Hematopoietic multipotent progenitor cell treated with erythropoietin and hydrocortisone succinate and interleukin-3 and kit ligand, for 15 days (in vitro differentiated cells): ENCODE measurements at regions not wholly inside any gene's neighbourhood (a gene's known extent, or its start where the extent isn't known, plus 50 kb on each side); places are given as distances from the start of the nearest gene placed in this dataset.
"Not testable (repeated sequence)": the region's sequence is repeated elsewhere in the genome, so short reads cannot be mapped to it uniquely, and the experiment has no call there.

Experiments
- DNase-seq: peaks from one replicate; pipeline ENCODE4 v3.0.0-alpha.2; 2015; ENCODE audit warnings: low spot score

DNA sequence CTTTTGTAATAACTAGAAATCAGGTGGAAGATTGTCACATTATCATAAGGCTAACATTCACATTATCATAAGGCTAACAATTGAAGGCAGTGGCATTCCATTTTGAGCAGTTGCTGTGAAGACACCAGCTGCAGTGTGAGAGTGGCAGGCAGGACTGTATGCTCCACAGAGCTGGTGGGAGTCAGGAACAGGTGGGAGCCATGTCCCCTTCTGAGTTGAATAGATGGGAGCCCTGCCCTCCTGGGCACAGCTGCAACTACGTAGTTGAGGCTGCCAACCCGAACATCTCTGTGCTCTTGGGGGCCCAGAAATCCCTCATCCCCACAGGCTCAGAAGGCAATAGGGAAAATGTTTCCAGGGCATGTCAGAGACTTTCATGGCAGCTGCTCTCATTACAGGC is 1627.6 kb downstream of the SI start:
- DNase-seq, result no peak

DNA sequence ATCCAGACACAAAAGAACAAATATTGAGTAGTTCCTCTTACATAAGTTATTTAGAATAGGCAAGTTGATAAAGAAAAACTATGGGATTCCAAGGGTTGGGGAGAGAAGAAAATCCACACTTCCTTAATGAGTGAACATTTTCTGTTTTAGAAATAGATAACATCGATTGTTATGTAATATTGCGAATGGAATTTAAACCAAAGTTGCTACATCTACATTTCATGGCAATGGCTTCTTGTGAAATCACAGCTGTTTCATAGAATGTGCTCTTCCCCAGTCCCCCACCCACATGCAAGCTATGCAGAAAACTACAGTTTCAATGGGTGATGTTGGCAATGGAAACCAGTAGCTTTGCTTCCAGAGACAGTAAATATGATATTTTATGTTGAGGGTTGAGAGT is 1639.5 kb downstream of the SI start:
- DNase-seq, result no peak

DNA sequence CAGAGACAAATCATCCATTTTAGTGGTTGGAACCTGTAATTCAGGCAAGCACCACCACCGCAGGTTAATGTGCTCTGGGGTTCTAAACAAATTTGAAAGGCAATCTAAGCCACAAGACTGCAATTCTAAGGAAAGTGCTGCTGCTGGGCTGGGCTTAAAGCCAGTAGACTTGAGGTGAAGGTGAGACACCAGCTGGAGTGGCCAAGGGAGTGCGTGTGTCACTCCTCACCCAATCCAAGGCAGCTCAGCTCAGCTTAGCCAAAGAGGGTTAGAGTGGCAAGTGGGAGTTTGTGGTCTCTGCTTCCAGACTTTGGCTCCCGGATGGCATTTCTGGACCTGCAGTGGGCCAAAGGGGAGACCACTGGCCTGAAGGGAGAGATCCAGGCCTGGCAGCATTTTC is 1655.6 kb downstream of the SI start:
- DNase-seq, result no peak

DNA sequence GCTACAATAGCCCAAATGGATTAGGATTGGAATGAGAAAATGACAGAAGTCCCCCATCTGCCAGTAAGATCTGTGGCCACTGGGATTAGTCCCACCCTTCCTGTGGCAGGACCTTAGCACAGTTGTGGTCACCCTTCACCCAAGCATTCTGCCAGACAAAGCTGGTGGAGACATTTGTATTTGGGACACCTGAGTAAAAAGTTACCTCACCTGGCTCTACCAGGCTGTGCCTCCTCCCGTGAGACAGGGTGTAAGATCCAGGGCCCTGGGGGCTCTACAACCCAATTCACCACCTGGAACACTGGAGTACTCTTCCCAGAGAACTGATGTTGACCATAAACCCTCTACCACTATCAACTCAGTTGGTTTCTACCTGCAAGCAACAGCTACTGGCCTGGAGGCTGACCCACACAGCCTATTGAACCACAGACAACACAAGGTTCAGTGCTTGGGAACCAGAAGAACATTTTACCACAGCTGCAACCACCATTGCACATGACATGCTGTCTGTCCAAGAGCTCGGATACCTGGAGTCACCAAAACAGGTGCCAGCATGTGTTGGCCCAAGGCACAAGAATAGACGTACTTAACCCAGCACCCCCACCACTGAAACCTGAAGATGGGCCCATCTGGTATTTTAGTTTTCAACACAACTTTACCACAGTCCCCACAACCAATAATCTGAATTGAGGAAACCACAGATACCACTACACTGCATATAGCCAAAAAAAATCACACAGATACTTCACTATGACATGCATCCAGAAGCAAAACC is 1686.7 kb downstream of the SI start:
- DNase-seq, result no peak

DNA sequence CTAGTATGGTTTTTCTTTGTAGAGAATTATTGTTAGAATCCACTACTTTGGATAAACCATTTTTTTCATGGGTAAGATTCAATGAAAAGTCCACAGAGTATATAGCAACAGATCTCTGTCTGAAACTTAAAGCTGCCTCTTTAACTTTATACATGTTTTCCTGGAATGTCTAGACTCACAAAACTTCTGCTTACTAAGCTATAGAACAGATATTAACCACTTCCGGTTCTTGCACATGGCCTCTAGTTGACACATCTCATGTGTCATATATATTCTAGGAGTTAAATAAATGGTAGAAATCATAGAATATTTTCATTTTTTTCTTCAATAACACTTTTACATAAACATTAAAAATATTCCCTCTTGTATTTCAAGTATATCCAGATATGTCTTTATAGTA is 1693.9 kb downstream of the SI start:
- DNase-seq, result no peak

DNA sequence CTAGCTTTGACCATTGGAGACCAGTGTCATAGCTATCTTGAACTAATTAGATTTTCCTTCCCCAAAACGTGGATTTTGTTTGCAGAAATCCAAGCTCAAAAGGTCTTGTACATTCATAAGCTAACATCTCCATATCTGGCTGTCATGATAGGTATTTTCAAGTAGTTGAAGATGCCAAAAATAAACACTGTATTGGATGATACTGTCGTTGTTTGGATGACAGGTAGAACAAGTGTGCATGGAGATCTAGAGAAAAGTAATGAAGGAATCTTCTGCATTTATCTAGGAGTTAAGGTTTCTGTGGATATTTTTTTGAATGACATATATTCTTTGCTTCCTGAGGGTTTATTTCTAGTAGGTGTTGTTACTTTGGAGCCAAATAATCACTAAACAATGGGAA is 1696.1 kb downstream of the SI start:
- no peak for DNase-seq

DNA sequence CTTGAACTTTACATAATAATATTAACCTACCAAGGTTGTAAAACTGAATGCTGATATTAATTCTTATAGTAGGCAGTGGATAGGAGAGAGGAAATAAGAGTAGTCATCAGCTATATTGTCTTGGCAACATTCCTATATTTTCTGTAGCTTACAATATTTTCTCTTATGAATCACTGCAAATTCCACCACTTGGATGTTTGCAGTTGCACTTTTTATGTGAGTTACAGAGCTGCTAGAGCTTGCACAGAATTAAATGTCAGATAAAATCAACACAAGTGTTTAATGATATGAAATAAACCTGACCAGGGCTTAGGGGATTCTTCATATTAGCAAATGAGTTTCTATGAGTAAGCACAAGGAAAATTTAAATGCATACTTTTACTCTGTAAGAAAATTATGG is 1710.1 kb downstream of the SI start:
- DNase-seq, result no peak

DNA sequence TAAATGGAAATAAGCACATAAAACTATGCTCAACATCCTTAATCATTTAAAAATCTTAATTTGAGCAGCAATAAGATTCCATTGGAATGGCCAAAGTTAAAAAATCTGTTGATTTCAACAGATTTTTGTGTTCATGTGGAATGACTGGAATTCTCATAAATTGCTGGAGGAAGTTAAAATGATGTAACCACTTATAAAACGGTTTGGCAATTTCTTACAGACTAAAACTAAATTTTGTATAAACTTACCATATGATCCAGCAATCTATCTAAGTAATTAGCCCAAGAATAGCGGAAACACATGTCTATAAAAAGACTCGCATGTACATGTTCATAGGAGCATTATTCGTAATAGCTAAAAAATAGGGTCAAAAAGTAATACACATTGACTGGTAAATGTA is 1713.6 kb downstream of the SI start:
- DNase-seq, result no peak

DNA sequence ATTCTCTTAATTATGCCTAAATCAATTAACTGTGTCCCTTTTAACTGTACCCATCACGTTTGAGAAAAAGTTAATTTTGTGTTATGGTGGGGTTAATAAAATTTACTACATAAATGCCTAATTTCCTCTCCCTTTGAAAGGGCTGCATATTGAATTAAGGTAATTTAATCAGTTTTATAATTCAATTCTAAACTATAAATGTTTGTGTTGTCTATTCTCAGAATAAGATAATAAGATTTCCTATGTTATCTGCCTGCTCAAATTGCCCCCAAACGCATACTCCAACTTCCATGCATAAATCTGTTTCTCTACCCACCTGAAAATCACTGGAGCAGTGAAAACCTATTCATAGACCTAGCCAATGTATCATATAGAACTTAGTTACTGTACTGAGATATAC is 1716.1 kb downstream of the SI start:
- DNase-seq, result no peak

DNA sequence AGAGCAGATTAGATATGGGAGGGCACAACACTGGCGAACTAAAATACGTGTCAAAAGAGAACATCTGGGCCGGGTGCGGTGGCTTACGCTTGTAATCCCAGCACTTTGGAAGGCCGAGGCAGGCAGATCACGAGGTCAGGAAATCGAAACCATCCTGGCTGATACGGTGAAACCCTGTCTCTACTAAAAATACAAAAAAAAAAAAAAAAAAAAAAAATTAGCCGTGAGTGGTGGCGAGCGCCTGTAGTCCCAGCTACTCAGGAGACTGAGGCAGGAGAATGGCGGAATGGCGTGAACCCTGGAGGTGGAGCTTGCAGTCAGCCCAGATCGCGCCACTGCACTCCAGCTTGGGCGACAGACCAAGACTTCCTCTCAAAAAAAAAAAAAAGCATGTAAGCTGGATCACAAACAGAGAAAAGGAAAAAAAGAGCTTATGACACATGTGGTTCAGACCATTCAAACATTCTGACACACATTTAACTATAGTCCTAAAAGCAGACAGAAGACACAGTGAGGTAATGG is 1716.9 kb downstream of the SI start:
- not testable (repeated sequence) for DNase-seq

DNA sequence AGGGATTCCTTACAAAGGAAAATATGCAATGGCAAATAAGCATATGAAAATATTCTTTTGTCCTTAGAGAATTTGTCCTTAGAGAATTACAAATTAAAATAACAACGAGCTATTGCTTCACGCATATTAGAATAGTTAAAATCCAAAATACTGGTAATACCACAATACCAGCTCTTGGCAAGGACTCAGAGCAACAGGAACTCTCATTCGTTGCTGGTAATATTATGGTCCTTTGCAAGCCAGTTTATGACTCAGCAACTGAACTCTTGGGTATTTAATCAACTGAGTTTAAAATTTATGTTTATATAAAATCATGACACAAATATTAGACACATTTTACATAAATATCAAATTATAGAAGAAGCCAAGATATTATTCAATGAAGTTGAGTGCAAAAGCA is 1730.4 kb downstream of the SI start:
- DNase-seq, result no peak

DNA sequence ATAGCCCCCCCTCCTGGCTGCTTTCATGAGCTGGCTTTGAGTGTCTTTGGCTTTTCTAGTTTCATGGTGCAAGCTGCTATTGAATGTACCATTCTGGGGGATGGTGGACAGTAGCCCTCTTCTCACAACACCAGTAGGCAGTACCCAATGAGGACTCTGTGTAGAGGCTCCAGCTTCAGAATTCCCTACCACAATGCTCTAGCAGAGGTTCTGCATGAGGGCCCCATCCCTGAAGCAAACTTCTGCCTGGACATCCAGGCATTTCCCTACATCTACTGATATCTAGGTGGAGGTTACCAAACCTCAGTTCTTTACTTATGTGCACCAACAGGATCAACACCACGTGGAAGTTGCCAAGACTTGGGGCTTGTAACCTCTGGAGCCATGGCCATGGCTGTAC is 1742.9 kb downstream of the SI start:
- no peak for DNase-seq

DNA sequence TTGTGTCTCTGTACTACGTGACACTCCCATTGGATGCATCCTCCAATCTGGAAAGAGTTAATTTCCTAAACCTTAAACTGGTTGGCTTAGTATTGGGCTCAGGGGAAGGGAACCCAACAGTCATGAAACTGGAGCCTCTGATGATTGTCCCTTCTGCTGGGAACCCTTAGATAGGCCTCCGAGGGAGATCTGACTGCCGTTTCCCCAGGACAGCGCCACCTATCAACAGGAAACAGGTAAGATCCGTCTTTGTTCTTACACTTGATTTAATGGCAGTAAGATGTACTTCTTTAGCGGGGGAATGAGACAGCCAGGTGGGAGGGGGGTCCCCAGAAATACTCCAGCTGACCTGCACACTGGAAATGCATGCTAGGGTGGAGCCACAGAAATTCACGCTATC is 1749.6 kb downstream of the SI start:
- DNase-seq, result no peak

DNA sequence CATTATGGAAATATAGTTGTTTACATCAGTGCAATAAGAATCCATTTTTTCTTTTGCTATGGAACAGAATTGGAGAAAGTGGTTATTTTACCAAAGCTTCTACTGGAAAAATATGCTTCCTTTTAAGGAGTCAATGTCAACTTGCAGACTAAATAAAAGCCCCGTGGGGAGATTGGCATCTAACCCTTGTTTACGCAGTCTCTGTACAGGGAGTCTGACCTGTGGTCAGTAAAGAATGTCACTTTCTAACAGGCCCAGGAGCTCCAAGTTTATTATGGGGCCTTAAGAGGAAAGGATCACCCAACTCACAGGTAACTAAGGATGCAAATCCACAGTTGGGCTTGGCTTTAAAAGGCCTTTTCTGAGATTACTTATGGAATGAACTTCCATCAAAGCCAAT is 1751.2 kb downstream of the SI start:
- DNase-seq, result no peak

DNA sequence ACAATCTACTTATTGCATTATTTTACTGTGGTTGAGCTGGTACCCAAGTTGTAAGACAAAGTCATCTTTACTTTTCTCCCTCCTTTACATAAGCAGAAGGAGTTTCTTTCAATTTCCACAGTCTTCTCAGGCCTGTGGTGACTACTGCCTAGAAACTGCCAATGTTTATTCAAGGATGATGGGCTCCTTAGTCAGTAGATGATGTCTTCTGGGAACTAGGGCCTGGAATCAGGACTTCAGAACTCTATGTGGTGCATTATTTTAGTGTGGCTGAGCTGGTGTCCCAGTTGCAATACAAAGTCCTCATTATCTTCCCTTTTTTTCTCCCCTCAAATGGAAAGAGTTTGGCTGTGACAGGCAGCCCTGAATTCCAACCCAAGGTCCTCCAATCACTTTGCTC is 1762.5 kb downstream of the SI start:
- DNase-seq, result no peak

DNA sequence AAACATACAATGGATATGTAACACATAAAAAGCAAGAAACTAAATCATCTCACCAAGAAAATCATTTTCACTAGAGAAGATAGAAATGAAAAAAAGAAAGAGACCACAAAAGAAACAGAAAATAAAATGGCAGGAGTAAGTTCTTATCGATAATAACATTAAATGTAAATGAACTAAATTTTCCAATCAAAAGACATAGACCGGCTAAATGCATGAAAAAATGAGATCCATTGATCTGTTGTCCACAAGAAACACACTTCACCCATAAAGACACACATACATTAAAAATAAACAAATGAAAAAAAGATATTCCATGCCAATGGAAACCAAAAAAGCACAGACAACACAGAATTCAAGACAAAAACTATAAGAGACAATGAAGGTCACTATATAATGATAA is 1771.9 kb downstream of the SI start:
- DNase-seq, result no peak

DNA sequence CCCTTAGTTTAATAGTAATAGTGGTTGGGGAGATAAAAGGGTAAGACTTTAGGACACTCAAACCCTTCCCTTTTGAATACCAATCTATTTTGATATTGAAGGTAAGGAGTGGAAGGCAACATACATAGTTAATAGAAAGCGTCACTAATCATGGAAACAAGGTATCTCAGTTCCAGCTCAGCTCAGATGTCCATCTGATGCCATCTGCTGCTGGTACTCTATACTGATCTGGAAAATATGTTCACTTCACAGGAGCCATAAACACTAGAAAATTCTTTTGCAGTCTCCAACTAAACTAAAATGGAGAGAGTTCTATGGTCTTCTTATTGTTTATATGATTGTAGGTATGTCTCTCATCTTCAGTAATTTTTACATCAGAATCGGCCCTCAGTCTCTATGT is 1777.1 kb downstream of the OTOL1 start:
- DNase-seq, result no peak

DNA sequence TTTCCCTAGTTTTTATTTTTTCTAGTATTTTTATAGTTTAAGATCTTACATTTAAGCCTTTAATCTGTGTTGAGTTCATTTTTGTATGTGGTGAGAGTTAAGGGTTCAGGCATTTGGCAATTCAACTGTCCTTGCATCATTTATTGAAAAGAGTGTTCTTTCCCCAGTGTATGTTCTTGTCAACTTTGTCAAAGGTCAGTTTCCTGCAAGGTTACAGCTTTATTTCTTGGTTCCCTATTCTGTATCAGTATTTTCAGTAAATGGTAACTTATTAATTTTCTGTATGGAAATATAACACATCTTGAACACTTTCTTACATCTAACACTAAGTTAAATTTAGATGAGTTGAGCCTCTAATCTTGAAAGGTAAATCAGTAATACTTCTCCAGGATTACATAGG is 1770.1 kb downstream of the OTOL1 start:
- DNase-seq, result no peak

DNA sequence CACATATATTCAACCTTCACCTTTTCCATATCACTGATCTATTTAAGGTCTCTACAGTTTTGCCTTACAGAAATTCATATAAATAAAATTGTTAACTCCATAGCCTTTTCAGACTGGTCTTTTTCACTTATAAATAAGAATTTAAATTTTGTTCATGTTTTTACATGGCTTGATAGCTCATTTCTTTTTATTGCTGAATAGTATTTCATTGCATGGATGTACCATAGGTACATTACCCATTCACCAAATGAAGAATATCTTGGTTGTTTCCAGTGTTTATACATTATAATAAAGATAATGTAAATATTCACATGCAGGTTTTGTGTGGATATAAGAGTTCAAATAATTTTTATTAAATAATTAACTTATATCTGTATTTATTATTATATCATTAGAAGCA is 1765.0 kb downstream of the OTOL1 start:
- DNase-seq, result no peak

DNA sequence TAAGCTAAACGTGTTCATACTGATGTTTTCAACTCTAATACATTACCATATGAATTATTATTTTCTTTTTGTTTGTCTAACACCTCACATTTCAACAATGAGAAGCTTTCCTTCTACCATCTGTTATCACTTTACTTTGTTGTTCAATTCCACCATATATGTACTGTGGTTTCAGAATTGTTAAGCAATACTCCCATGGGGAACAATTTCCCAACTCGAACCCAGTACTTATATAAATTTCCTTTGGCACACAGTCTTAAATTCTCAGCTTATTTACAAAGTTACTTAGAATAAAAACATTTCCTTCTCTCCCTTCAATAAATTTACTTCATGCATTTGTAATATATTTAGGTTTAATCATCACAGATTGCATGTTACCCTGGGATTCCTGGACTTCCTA is 1764.4 kb downstream of the OTOL1 start:
- no peak for DNase-seq

DNA sequence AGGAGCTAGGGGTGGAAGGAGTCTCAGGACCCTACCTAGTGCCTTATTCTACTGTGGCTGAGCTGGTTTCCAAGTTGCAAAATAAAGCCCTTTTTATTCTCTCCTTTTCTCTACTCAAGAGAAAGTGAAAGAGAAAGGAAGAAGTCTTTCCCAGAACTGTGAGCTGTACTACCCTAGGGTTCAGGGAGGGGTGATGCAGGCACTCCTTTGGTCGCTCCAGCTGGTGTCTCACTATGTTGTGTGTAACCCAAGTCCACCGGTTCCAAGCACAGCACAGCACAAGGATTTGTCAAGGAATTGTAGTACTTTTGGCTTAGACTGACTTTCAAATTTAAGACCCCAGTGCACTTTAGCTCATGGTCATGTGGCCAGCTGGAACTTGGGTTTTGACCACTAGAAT is 1721.7 kb downstream of the OTOL1 start:
- DNase-seq, result no peak

DNA sequence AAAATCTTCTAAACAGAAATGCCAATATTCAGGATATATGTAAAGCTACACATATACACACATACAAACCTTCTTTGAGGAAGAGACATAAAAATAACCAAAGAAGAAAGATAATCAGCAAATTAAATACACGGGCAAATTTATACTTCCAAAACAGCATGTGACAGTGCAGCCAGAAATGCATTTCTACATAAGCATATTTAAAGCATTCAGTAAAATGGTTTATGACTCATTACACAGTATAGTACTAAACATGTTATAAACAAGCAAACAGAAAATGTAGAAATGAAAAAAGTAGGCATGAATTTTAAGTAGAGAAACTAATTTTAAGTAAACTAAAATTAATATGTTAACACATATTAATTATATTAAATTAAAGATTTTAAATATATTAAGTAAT is 1717.2 kb downstream of the OTOL1 start:
- no peak for DNase-seq

DNA sequence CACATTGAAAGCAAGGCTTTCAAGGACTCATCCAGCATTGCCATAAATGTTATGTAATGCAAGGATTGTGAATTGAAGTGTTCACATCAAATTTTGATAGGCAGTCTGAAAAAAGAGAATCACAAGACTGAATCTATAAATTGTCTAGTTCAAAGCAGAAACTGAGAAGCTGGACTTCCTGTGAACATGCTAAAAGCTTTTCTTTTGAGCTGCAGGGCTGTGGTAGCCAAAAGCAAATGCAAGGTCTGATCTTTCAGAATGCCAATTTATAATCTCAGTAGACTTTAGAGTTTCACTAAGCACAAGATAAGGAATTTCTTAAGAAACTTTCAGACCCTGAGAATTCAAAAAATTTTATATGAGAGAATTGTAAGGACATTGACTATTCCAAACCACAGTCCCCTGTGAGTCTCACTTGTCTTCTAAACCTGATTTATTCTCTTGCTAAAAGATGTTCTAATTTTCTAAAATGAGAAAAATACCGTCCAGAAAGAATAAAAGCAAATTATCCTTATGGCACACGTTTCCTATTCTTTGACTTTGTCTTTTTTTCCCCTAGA is 1700.3 kb downstream of the OTOL1 start:
- no peak for DNase-seq

DNA sequence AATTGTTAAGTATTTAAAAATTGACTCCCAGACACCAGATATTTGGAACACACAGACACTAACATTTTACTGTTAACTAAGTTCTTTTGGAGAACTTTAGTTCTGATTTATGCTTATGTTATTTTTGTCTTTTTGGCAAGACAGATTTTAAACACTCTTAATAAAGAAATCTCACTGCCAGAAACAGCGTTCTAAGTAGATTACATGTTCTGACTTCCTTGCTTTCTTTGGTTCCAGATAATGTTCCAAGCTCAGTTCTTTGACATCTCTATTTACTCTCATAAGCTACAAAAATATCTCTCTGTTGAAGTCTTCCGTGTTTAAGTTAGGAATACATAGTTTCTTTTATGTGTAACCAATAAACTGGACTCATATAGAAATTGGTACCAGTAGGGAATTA is 1699.6 kb downstream of the OTOL1 start:
- DNase-seq, result no peak
